SK-N-SH treated with all-trans-retinoic acid at 6 μM for 48 hours (cell line): ENCODE measurements at regions not wholly inside any gene's neighbourhood (a gene's known extent, or its start where the extent isn't known, plus 50 kb on each side); places are given as distances from the start of the nearest gene placed in this dataset.

Experiments used
- ATAC-seq: fragments of 200-7000 bp; cut with Tn5 transposase; 3 replicates; pipeline ENCODE4 v1.9.1; 2020; ENCODE audit warnings: mild to moderate bottlenecking, moderate library complexity
- ARNTL ChIP-seq: fragments of 450-650 bp; formaldehyde crosslinking; IDR thresholded peaks from 2 replicates; pipeline ENCODE4 v1.5.0; 2020; ENCODE audit warnings: low read depth, mild to moderate bottlenecking, moderate library complexity, borderline replicate concordance
- BACH2 ChIP-seq: fragments of 250-450 bp; sonication (Bioruptor Pico); IDR thresholded peaks from 2 replicates; pipeline ENCODE4 v1.9.0; 2021; ENCODE audit warnings: mild to moderate bottlenecking, borderline replicate concordance
- CREB5 ChIP-seq: fragments of 250-450 bp; sonication (Bioruptor Pico); IDR thresholded peaks from 2 replicates; pipeline ENCODE4 v1.5.1; 2020; ENCODE audit warnings: low read depth, mild to moderate bottlenecking, moderate library complexity
- CSDC2 ChIP-seq: fragments of 250-450 bp; sonication (Bioruptor Pico); IDR thresholded peaks from 2 replicates; pipeline ENCODE4 v1.5.0; 2020; ENCODE audit warnings: mild to moderate bottlenecking, moderate library complexity
- CSRNP3 ChIP-seq: fragments of 250-450 bp; sonication (Bioruptor Pico); IDR thresholded peaks from 2 replicates; pipeline ENCODE4 v1.5.1; 2021; ENCODE audit warnings: mild to moderate bottlenecking, moderate library complexity
- ESRRG ChIP-seq: fragments of 250-450 bp; sonication (Bioruptor Pico); IDR thresholded peaks from 2 replicates; pipeline ENCODE4 v1.6.1; 2021; ENCODE audit warnings: mild to moderate bottlenecking
- ISL1 ChIP-seq: fragments of 250-450 bp; sonication (Bioruptor Pico); IDR thresholded peaks from 2 replicates; pipeline ENCODE4 v2.1.2; 2022; ENCODE audit warnings: mild to moderate bottlenecking, moderate library complexity
- OSR1 ChIP-seq: fragments of 250-450 bp; sonication (Bioruptor Pico); IDR thresholded peaks from 2 replicates; pipeline ENCODE4 v1.8.0; 2022; ENCODE audit warnings: moderate library complexity, mild to moderate bottlenecking, inconsistent platforms
- PATZ1 ChIP-seq: fragments of 250-450 bp; sonication (Bioruptor Pico); IDR thresholded peaks from 2 replicates; pipeline ENCODE4 v1.8.0; 2020; ENCODE audit warnings: mild to moderate bottlenecking, moderate library complexity, borderline replicate concordance
- POU6F1 ChIP-seq: fragments of 250-450 bp; sonication (Bioruptor Pico); IDR thresholded peaks from 2 replicates; pipeline ENCODE4 v1.8.0; 2021; ENCODE audit warnings: low read depth, mild to moderate bottlenecking, moderate library complexity, borderline replicate concordance
- PPARA ChIP-seq: fragments of 250-450 bp; sonication (Bioruptor Pico); IDR thresholded peaks from 2 replicates; pipeline ENCODE4 v1.5.0; 2020; ENCODE audit warnings: mild to moderate bottlenecking, borderline replicate concordance
- RARB ChIP-seq: fragments of 250-450 bp; sonication (Bioruptor Pico); IDR thresholded peaks from 2 replicates; pipeline ENCODE4 v1.8.0; 2021; ENCODE audit warnings: mild to moderate bottlenecking, moderate library complexity
- SNAI2 ChIP-seq: fragments of 250-450 bp; sonication (Bioruptor Pico); IDR thresholded peaks from 2 replicates; pipeline ENCODE4 v1.5.0; 2020; ENCODE audit warnings: mild to moderate bottlenecking, moderate library complexity
- TCF4 ChIP-seq: fragments of 250-450 bp; sonication (Bioruptor Pico); IDR thresholded peaks from 2 replicates; pipeline ENCODE4 v1.8.0; 2021; ENCODE audit warnings: mild to moderate bottlenecking, moderate library complexity, borderline replicate concordance
- TOX ChIP-seq: fragments of 250-450 bp; sonication (Bioruptor Pico); IDR thresholded peaks from 2 replicates; pipeline ENCODE4 v1.8.0; 2021; ENCODE audit warnings: mild to moderate bottlenecking, moderate library complexity, borderline replicate concordance
- TSHZ2 ChIP-seq: fragments of 250-450 bp; sonication (Bioruptor Pico); IDR thresholded peaks from 2 replicates; pipeline ENCODE4 v1.5.0; 2020; ENCODE audit warnings: mild to moderate bottlenecking, moderate library complexity
- ZC3H10 ChIP-seq: fragments of 250-450 bp; sonication (Bioruptor Pico); IDR thresholded peaks from 2 replicates; pipeline ENCODE4 v1.5.1; 2021; ENCODE audit warnings: mild to moderate bottlenecking, moderate library complexity
- ZFP3 ChIP-seq: fragments of 250-450 bp; sonication (Bioruptor Pico); IDR thresholded peaks from 2 replicates; pipeline ENCODE4 v1.5.0; 2020; ENCODE audit warnings: mild to moderate bottlenecking, moderate library complexity
- ZFP30 ChIP-seq: fragments of 450-650 bp; formaldehyde crosslinking; IDR thresholded peaks from 2 replicates; pipeline ENCODE4 v1.5.0; 2022; ENCODE audit warnings: mild to moderate bottlenecking, moderate library complexity
- ZNF565 ChIP-seq: fragments of 450-650 bp; formaldehyde crosslinking; conservative IDR thresholded peaks from 2 replicates; pipeline ENCODE4 v1.5.0; 2020; ENCODE audit warnings: low read depth, mild to moderate bottlenecking, moderate library complexity
- ZNF70 ChIP-seq: fragments of 450-650 bp; formaldehyde crosslinking; IDR thresholded peaks from 2 replicates; pipeline ENCODE4 v1.5.0; 2020; ENCODE audit warnings: mild to moderate bottlenecking, moderate library complexity
- ZNF8 ChIP-seq: fragments of 450-650 bp; formaldehyde crosslinking; IDR thresholded peaks from 2 replicates; pipeline ENCODE4 v1.5.0; 2020; ENCODE audit warnings: mild to moderate bottlenecking, moderate library complexity

GRCh38 chr10:4241724-4242345 lies 456.8 kb upstream of the KLF6 start:
- TF ChIP-seq RARB (CRISPR knock-in tag) (no peak), TCF4 (CRISPR knock-in tag) (no peak), BACH2 (CRISPR knock-in tag) (no peak), ZC3H10 (CRISPR knock-in tag) (no peak), CSDC2 (no peak), CREB5 (CRISPR knock-in tag) (no peak), ZNF8 (no peak), ZNF70 (CRISPR knock-in tag) (no peak), OSR1 (CRISPR knock-in tag) (no peak), SNAI2 (CRISPR knock-in tag) (no peak), PPARA (CRISPR knock-in tag) (no peak), ZFP3 (CRISPR knock-in tag) (peak; percentile 49; the same call in 1 of the 2 replicates), ESRRG (no peak), ISL1 (CRISPR knock-in tag) (peak; percentile 61), ZFP30 (CRISPR knock-in tag) (no peak), PATZ1 (CRISPR knock-in tag) (no peak)
- peak; percentile 77 for ATAC-seq

- peak; percentile 46 for ATAC-seq
- TF ChIP-seq ZFP3 (CRISPR knock-in tag), result peak; percentile 63; the same call in 1 of the 2 replicates
- TF ChIP-seq CSDC2, result peak; percentile 26; the same call in 1 of the 2 replicates
- no peak for TF ChIP-seq TOX (CRISPR knock-in tag)
- TF ChIP-seq ZNF565 (CRISPR knock-in tag), result no peak
- 0 out of 2 replicates have a peak, but pooled peaks have one; percentile 33 for TF ChIP-seq ZC3H10 (CRISPR knock-in tag)
- TF ChIP-seq CREB5 (CRISPR knock-in tag), result peak; percentile 47; the same call in 1 of the 2 replicates
- TF ChIP-seq RARB (CRISPR knock-in tag), result no peak
- TF ChIP-seq BACH2 (CRISPR knock-in tag), result no peak
- no peak for TF ChIP-seq ARNTL (CRISPR knock-in tag)
- TF ChIP-seq PPARA (CRISPR knock-in tag), result no peak
- TF ChIP-seq CSRNP3, result no peak
- TF ChIP-seq ISL1 (CRISPR knock-in tag), result no peak
Measured at GRCh38 chr10:4240608-4241197, 455.7 kb upstream of the KLF6 start.

GRCh38 chr10:4239186-4239585 lies 454.2 kb upstream of the KLF6 start:
- TF ChIP-seq OSR1 (CRISPR knock-in tag), result no peak
- no peak for TF ChIP-seq ISL1 (CRISPR knock-in tag)
- no peak for TF ChIP-seq TOX (CRISPR knock-in tag)
- TF ChIP-seq TCF4 (CRISPR knock-in tag), result no peak
- TF ChIP-seq TSHZ2 (CRISPR knock-in tag), result no peak
- no peak for TF ChIP-seq ZFP30 (CRISPR knock-in tag)
- TF ChIP-seq BACH2 (CRISPR knock-in tag), result no peak
- TF ChIP-seq RARB (CRISPR knock-in tag), result no peak
- no peak for TF ChIP-seq ZC3H10 (CRISPR knock-in tag)
- no peak for TF ChIP-seq ZFP3 (CRISPR knock-in tag)
- TF ChIP-seq ZNF70 (CRISPR knock-in tag), result no peak
- no peak for TF ChIP-seq POU6F1
- no peak for ATAC-seq
